ENCODE measurements at regions not wholly inside any gene's neighbourhood (a gene's known extent, or its start where the extent isn't known, plus 50 kb on each side); places are given as distances from the start of the nearest gene placed in this dataset.

DNA sequence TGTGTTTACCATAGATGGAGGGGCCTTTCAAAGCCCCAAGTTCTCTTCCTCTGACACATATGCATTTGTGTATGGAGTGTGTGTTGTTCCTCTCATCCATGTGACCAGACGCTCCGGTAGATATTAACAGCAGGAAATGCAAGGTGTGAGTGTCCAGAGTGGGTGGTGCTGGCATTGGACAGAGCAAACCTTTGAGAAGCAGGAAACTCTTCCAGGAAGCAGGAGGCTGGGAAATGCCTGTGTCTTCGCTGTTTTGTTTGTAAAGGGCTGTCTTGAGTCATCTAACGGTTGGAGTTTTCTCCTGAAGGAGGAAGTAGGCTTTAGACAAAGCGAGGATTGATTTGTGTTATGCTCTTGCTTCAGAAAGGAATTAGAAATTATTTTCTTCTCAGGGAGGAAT lies 370.9 kb downstream of the PLK2 start:
- BruUV-seq (replicated peaks): no TSS peak
- no peaks in the 10 kb centered on the region for H3K9me3 Mint-ChIP-seq (ENCODE audit: low read depth, unreplicated experiment)
- CTCF ChIA-PET: no interaction called here

DNA sequence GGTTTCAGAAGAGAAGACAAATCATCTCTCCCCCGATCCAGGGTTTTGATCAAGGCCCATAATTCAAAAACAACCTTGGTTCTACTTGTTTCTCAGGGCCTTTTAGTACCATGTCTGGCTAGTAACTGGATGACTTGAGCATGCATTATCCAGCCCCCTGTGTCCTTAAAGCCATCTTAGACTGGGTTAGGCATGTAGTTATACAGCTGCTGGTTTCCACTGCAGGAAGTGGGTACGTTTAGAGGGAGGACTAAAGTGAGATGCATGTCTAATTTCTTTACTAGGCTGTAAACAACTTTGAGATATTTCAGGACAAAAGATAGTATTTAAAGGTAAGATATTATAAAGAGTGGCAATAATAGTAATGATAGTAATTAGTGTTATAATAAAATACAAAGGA lies 372.0 kb downstream of the PLK2 start:
- Mint-ChIP-seq H3K27me3 (ENCODE audit: unreplicated experiment) (no peaks in the 10 kb centered on the region), H3K27ac (ENCODE audit: unreplicated experiment) (no peak overlapping the region), H3K9me3 (ENCODE audit: low read depth, unreplicated experiment) (no peaks in the 10 kb centered on the region), H3K4me3 (ENCODE audit: low read depth, unreplicated experiment) (no peak overlapping the region), H3K4me1 (ENCODE audit: low read depth, unreplicated experiment) (peaks cover 34% of the 10 kb centered on the region), H3K36me3 (ENCODE audit: insufficient read depth, unreplicated experiment) (no peaks in the 10 kb centered on the region)
- DNase-seq: no peak
- TF ChIP-seq, protein P1, sequence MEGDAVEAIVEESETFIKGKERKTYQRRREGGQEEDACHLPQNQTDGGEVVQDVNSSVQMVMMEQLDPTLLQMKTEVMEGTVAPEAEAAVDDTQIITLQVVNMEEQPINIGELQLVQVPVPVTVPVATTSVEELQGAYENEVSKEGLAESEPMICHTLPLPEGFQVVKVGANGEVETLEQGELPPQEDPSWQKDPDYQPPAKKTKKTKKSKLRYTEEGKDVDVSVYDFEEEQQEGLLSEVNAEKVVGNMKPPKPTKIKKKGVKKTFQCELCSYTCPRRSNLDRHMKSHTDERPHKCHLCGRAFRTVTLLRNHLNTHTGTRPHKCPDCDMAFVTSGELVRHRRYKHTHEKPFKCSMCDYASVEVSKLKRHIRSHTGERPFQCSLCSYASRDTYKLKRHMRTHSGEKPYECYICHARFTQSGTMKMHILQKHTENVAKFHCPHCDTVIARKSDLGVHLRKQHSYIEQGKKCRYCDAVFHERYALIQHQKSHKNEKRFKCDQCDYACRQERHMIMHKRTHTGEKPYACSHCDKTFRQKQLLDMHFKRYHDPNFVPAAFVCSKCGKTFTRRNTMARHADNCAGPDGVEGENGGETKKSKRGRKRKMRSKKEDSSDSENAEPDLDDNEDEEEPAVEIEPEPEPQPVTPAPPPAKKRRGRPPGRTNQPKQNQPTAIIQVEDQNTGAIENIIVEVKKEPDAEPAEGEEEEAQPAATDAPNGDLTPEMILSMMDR (IDR thresholded peaks at IDR 0.05; ENCODE audit: unreplicated experiment): no peak
- BruUV-seq (replicated peaks): no TSS peak
- intact Hi-C loops (cut with micrococcal nuclease; ENCODE audit: unreplicated experiment): loop anchor here (10.0 kb wide), 1 partner anchor 367 kb away; no protein-coding TSS in a partner anchor
- CTCF ChIA-PET: no interaction called here

More for the DNA sequence above, 370.9 kb downstream of the PLK2 start:
- DNase-seq: peak; percentile 5
- Mint-ChIP-seq H3K36me3 (ENCODE audit: insufficient read depth, unreplicated experiment) (no peaks in the 10 kb centered on the region), H3K4me1 (ENCODE audit: low read depth, unreplicated experiment) (peaks cover 34% of the 10 kb centered on the region), H3K4me3 (ENCODE audit: low read depth, unreplicated experiment) (no peak overlapping the region), H3K27me3 (ENCODE audit: unreplicated experiment) (no peaks in the 10 kb centered on the region), H3K27ac (ENCODE audit: unreplicated experiment) (no peak overlapping the region)
- intact Hi-C loops (cut with micrococcal nuclease; ENCODE audit: unreplicated experiment): loop anchor here (10.0 kb wide), 1 partner anchor 366 kb away; no protein-coding TSS in a partner anchor
- TF ChIP-seq, protein P1 (IDR thresholded peaks at IDR 0.05; ENCODE audit: unreplicated experiment): no peak

- BruUV-seq (replicated peaks): no TSS peak
- TF ChIP-seq, protein P1 (IDR thresholded peaks at IDR 0.05; ENCODE audit: unreplicated experiment): no peak
- Mint-ChIP-seq H3K4me3 (ENCODE audit: low read depth, unreplicated experiment) (no peak overlapping the region), H3K9me3 (ENCODE audit: low read depth, unreplicated experiment) (no peaks in the 10 kb centered on the region), H3K27ac (ENCODE audit: unreplicated experiment) (no peak overlapping the region), H3K36me3 (ENCODE audit: insufficient read depth, unreplicated experiment) (no peaks in the 10 kb centered on the region), H3K27me3 (ENCODE audit: unreplicated experiment) (no peaks in the 10 kb centered on the region), H3K4me1 (ENCODE audit: low read depth, unreplicated experiment) (peaks cover 34% of the 10 kb centered on the region)
- DNase-seq: no peak
- intact Hi-C loops (cut with micrococcal nuclease; ENCODE audit: unreplicated experiment): loop anchor here (10.0 kb wide), 1 partner anchor 368 kb away; no protein-coding TSS in a partner anchor
- CTCF ChIA-PET: no interaction called here
These were observed 372.8 kb downstream of the PLK2 start for GRCh38 chr5:58087123-58087522.

GRCh38 chr5:58085800-58086199 lies 374.1 kb downstream of the PLK2 start:
- Mint-ChIP-seq H3K9me3 (ENCODE audit: low read depth, unreplicated experiment) (no peaks in the 10 kb centered on the region), H3K36me3 (ENCODE audit: insufficient read depth, unreplicated experiment) (no peaks in the 10 kb centered on the region), H3K4me1 (ENCODE audit: low read depth, unreplicated experiment) (peaks cover 37% of the 10 kb centered on the region), H3K27ac (ENCODE audit: unreplicated experiment) (peak overlapping the region; percentile 75), H3K4me3 (ENCODE audit: low read depth, unreplicated experiment) (no peak overlapping the region), H3K27me3 (ENCODE audit: unreplicated experiment) (no peaks in the 10 kb centered on the region)
- CTCF ChIA-PET: interaction anchor here (0.7 kb wide), 1 partner anchor 11 kb away, joined by 3 read pairs; no protein-coding TSS in a partner anchor
- TF ChIP-seq, protein P1 (IDR thresholded peaks at IDR 0.05; ENCODE audit: unreplicated experiment): no peak
- intact Hi-C loops (cut with micrococcal nuclease; ENCODE audit: unreplicated experiment): loop anchor here (10.0 kb wide), 1 partner anchor 369 kb away; no protein-coding TSS in a partner anchor
- no TSS peak for BruUV-seq (replicated peaks)
- DNase-seq: peak; percentile 62
